ENCODE measurements at regions not wholly inside any gene's neighbourhood (a gene's known extent, or its start where the extent isn't known, plus 50 kb on each side); places are given as distances from the start of the nearest gene placed in this dataset.
"Not testable (repeated sequence)": the region's sequence is repeated elsewhere in the genome, so short reads cannot be mapped to it uniquely, and the experiment has no call there.

DNA sequence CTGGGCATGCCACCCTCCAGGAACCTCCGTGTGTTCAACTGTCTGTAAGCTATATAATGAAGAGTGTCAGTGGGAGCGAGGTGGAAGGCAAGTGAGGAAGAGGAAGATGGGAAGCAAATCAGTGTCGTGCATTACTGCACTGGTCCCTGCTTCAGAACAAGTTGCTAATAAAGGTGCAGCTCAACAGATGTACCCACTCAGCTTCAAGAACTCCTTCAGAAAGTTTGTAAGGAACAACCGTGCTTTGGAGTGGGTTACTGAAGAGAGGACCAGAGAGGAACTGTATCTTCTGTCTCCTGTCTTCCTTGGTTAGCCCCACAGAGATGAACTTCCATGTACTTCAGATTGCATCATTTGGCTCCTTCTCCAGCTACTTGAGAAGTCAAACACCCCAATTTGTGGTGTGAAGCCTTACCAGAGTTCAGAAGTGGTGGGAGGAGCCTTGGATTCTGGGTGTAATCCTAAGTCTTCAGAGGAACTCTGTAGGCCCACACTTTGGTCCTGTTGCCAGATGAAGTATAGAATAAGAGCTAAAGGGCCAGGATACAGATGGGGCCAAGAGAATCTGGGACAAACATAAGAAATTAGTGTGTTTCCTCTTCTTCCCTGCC is 290.5 kb upstream of the PROX1 start:
- Histone ChIP-seq H3K36me3 (ENCODE audit: insufficient read depth in 1 of 2, low read depth in 1 of 2) (no peaks in the 10 kb centered on the region), H3K27ac (no peak overlapping the region), H3K9me3 (no peaks in the 10 kb centered on the region), H3K27me3 (ENCODE audit: insufficient read depth in 3 of 3, low read length in 2 of 3) (no peaks in the 10 kb centered on the region), H3K4me1 (no peaks in the 10 kb centered on the region), H3K4me3 (no peak overlapping the region)
- intact Hi-C loops (cut with DNase I) = no loop called here
- ATAC-seq (no peak), DNase-seq (no peak)
- 84 to 95% (median 86%) methylated on average over 4 of the region's 4 CpGs for WGBS, 3 donors
- TF ChIP-seq, protein P1, sequence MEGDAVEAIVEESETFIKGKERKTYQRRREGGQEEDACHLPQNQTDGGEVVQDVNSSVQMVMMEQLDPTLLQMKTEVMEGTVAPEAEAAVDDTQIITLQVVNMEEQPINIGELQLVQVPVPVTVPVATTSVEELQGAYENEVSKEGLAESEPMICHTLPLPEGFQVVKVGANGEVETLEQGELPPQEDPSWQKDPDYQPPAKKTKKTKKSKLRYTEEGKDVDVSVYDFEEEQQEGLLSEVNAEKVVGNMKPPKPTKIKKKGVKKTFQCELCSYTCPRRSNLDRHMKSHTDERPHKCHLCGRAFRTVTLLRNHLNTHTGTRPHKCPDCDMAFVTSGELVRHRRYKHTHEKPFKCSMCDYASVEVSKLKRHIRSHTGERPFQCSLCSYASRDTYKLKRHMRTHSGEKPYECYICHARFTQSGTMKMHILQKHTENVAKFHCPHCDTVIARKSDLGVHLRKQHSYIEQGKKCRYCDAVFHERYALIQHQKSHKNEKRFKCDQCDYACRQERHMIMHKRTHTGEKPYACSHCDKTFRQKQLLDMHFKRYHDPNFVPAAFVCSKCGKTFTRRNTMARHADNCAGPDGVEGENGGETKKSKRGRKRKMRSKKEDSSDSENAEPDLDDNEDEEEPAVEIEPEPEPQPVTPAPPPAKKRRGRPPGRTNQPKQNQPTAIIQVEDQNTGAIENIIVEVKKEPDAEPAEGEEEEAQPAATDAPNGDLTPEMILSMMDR (IDR thresholded peaks at IDR 0.05) = no peak

- Histone ChIP-seq H3K9me3 (no peaks in the 10 kb centered on the region), H3K36me3 (ENCODE audit: insufficient read depth in 1 of 2, low read depth in 1 of 2) (no peaks in the 10 kb centered on the region), H3K27ac (no peak overlapping the region), H3K4me1 (no peaks in the 10 kb centered on the region), H3K27me3 (ENCODE audit: insufficient read depth in 3 of 3, low read length in 2 of 3) (no peaks in the 10 kb centered on the region), H3K4me3 (no peak overlapping the region)
- TF ChIP-seq, protein P1 (IDR thresholded peaks at IDR 0.05) = no peak
- ATAC-seq (no peak), DNase-seq (no peak)
- 82 to 92% (median 90%) methylated on average over 5 of the region's 5 CpGs for WGBS, 3 donors
- intact Hi-C loops (cut with DNase I) = no loop called here
Measured at GRCh38 chr1:213698092-213698702, 289.6 kb upstream of the PROX1 start.

- intact Hi-C loops (cut with DNase I) = no loop called here
- H3K4me1 ChIP-seq = no peaks in the 10 kb centered on the region
- no peaks in the 10 kb centered on the region for H3K9me3 ChIP-seq
- H3K27ac ChIP-seq = no peak overlapping the region
- H3K4me3 ChIP-seq = no peak overlapping the region
- no peaks in the 10 kb centered on the region for H3K27me3 ChIP-seq (ENCODE audit: insufficient read depth in 3 of 3, low read length in 2 of 3)
- DNase-seq (no peak), ATAC-seq (no peak)
- no peaks in the 10 kb centered on the region for H3K36me3 ChIP-seq (ENCODE audit: insufficient read depth in 1 of 2, low read depth in 1 of 2)
- TF ChIP-seq, protein P1 (IDR thresholded peaks at IDR 0.05) = no peak
Measured at GRCh38 chr1:213702703-213703102, 285.1 kb upstream of the PROX1 start.

DNA sequence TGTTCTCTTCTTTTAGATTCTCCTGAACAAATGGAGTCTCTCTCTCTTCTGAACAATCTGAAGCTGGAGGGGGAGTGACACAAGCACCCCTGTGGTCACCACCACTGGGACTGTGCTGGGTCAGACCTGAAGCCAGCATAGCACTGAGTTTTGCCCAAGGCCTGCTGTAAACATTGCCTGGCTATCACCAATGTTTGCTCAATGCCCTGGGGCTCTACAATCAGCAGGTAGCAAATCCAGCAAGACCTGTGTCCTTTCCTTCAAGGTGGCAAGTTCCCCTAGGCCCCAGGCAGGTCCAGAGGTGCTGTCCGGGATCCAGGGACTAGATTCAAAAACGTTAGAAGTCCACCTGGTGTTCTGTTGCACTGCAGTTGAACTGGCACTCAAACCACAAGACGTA is 282.8 kb upstream of the PROX1 start:
- 73 to 85% (median 78%) methylated on average over 3 of the region's 3 CpGs for WGBS, 3 donors
- intact Hi-C loops (cut with DNase I) = no loop called here
- no peak overlapping the region for H3K27ac ChIP-seq
- DNase-seq = no peak
- TF ChIP-seq, protein P1 (IDR thresholded peaks at IDR 0.05) = no peak
- no peaks in the 10 kb centered on the region for H3K9me3 ChIP-seq
- no peak for ATAC-seq
- no peaks in the 10 kb centered on the region for H3K27me3 ChIP-seq (ENCODE audit: insufficient read depth in 3 of 3, low read length in 2 of 3)
- H3K36me3 ChIP-seq (ENCODE audit: insufficient read depth in 1 of 2, low read depth in 1 of 2) = no peaks in the 10 kb centered on the region
- no peak overlapping the region for H3K4me3 ChIP-seq
- H3K4me1 ChIP-seq = no peaks in the 10 kb centered on the region

DNA sequence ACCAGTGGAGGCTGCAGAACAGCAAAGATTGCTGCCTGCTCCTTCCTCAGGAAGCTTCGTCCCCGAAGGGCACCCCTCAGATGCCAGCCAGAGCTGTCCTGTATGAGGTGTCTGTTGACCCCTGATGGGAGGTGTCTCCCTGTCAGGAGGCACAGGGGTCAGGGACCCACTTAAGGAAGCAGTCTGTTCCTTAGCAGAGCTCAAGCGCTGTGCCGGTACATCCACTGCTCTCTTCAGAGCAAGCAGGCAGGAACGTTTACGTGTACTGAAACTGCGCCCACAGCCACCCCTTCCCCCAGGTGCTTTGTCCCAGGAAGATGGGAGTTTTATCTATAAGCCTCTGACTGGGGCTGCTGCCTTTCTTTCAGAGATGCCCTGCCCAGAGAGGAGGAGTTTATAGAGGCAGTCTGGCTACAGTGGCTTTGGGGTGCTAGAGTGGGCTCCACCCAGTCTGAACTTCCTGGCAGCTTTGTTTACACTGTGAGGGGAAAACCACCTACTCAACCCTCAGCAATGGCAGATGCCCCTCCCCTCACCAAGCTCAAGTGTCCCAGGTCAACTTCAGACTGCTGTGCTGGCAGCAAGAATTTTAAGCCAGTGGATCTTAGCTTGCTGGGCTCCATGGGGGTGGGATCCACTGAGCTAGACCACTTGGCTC is 275.8 kb upstream of the PROX1 start:
- intact Hi-C loops (cut with DNase I); H3K27ac ChIP-seq; DNase-seq; H3K4me3 ChIP-seq; H3K36me3 ChIP-seq (ENCODE audit: insufficient read depth in 1 of 2, low read depth in 1 of 2); H3K27me3 ChIP-seq (ENCODE audit: insufficient read depth in 3 of 3, low read length in 2 of 3); H3K9me3 ChIP-seq; ATAC-seq; H3K4me1 ChIP-seq: not testable (repeated sequence)
- WGBS, 3 donors = 83 to 90% (median 90%) methylated on average over 7 of the region's 7 CpGs

Measured in psoas muscle (tissue), 7 donors.